ENCODE measurements at regions not wholly inside any gene's neighbourhood (a gene's known extent, or its start where the extent isn't known, plus 50 kb on each side); places are given as distances from the start of the nearest gene placed in this dataset.

GRCh38 chr1:98268316-98268715, 347.5 kb upstream of the DPYD start:
- Mint-ChIP-seq H3K27me3 (no peaks in the 10 kb centered on the region), H3K27ac (no peak overlapping the region), H3K4me1 (ENCODE audit: low read depth) (no peaks in the 10 kb centered on the region), H3K36me3 (ENCODE audit: low read depth) (no peaks in the 10 kb centered on the region), H3K9me3 (no peaks in the 10 kb centered on the region), H3K4me3 (no peak overlapping the region)
- DNase-seq: no peak
- no peak for ATAC-seq
- intact Hi-C loops (cut with micrococcal nuclease): no loop called here
- ChIA-PET POLR2A (no interaction called here), CTCF (no interaction called here)
- no peak for TF ChIP-seq CTCF (IDR thresholded peaks at IDR 0.05)

- Mint-ChIP-seq H3K27me3 (no peaks in the 10 kb centered on the region), H3K9me3 (no peaks in the 10 kb centered on the region), H3K4me3 (no peak overlapping the region), H3K36me3 (ENCODE audit: low read depth) (no peaks in the 10 kb centered on the region), H3K27ac (no peak overlapping the region), H3K4me1 (ENCODE audit: low read depth) (no peaks in the 10 kb centered on the region)
- CTCF ChIA-PET: no interaction called here
- POLR2A ChIA-PET: no interaction called here
- intact Hi-C loops (cut with micrococcal nuclease): no loop called here
- no peak for TF ChIP-seq CTCF (IDR thresholded peaks at IDR 0.05)
- ATAC-seq: no peak
- no peak for DNase-seq
These were observed 346.6 kb upstream of the DPYD start for GRCh38 chr1:98267423-98267822.

- Mint-ChIP-seq H3K27me3 (no peaks in the 10 kb centered on the region), H3K36me3 (ENCODE audit: low read depth) (no peaks in the 10 kb centered on the region), H3K4me3 (no peak overlapping the region), H3K4me1 (ENCODE audit: low read depth) (no peaks in the 10 kb centered on the region), H3K9me3 (no peaks in the 10 kb centered on the region), H3K27ac (no peak overlapping the region)
- intact Hi-C loops (cut with micrococcal nuclease): no loop called here
- ChIA-PET CTCF (no interaction called here), POLR2A (no interaction called here)
- DNase-seq: no peak
- no peak for ATAC-seq
- TF ChIP-seq CTCF (IDR thresholded peaks at IDR 0.05): no peak
These were observed 343.9 kb upstream of the DPYD start for GRCh38 chr1:98264727-98265126.

GRCh38 chr1:98260839-98261238, 340.0 kb upstream of the DPYD start:
- Mint-ChIP-seq H3K27me3 (no peaks in the 10 kb centered on the region), H3K4me3 (no peak overlapping the region), H3K27ac (no peak overlapping the region), H3K4me1 (ENCODE audit: low read depth) (peaks cover 3% of the 10 kb centered on the region), H3K36me3 (ENCODE audit: low read depth) (no peaks in the 10 kb centered on the region), H3K9me3 (peaks cover 3% of the 10 kb centered on the region)
- intact Hi-C loops (cut with micrococcal nuclease): no loop called here
- no peak for ATAC-seq
- DNase-seq: no peak
- POLR2A ChIA-PET: no interaction called here
- no peak for TF ChIP-seq CTCF (IDR thresholded peaks at IDR 0.05)
- CTCF ChIA-PET: no interaction called here

- ChIA-PET CTCF (no interaction called here), POLR2A (no interaction called here)
- peaks cover 3% of the 10 kb centered on the region for H3K4me1 Mint-ChIP-seq (ENCODE audit: low read depth)
- ATAC-seq: no peak
- no peak for DNase-seq
- H3K27me3 Mint-ChIP-seq: no peaks in the 10 kb centered on the region
- TF ChIP-seq CTCF (IDR thresholded peaks at IDR 0.05): no peak
- H3K4me3 Mint-ChIP-seq: no peak overlapping the region
- H3K9me3 Mint-ChIP-seq: peaks cover 3% of the 10 kb centered on the region
- H3K36me3 Mint-ChIP-seq (ENCODE audit: low read depth): no peaks in the 10 kb centered on the region
- H3K27ac Mint-ChIP-seq: no peak overlapping the region
- intact Hi-C loops (cut with micrococcal nuclease): no loop called here
These were observed 339.6 kb upstream of the DPYD start for GRCh38 chr1:98260412-98260811.

All from activated CD8-positive, alpha-beta T cell treated with anti-CD3 and anti-CD28 coated beads for 36 hours (primary cell).